Medulla oblongata (tissue), 1 donor: ENCODE measurements at regions not wholly inside any gene's neighbourhood (a gene's known extent, or its start where the extent isn't known, plus 50 kb on each side); places are given as distances from the start of the nearest gene placed in this dataset.
"Not testable (repeated sequence)": the region's sequence is repeated elsewhere in the genome, so short reads cannot be mapped to it uniquely, and the experiment has no call there.

ENCODE experiments used
- DNase-seq: peaks from one replicate; pipeline ENCODE4 v3.0.0-alpha.2; 2015; ENCODE audit errors: extremely low spot score

DNA sequence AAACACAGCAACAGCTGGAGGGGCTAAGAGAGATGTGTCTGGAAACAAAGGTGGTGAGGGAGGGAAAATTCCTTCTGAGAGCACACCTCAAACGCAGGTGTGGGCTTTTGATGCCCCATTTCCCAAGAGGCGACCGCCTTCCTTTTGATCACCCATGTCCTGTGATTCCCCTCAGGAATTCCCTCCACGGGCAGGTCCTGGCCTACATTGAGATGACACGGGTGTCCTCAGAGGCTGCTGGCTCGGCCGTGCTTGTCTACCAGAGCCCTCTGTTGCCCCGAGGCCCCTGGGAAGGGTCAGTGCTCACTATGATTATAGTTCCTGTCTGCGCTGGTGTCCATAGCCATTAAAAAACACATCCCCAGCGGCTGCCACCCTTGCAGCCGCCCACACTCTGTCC lies 242.6 kb downstream of the TFAP2C start:
- no peak for DNase-seq

DNA sequence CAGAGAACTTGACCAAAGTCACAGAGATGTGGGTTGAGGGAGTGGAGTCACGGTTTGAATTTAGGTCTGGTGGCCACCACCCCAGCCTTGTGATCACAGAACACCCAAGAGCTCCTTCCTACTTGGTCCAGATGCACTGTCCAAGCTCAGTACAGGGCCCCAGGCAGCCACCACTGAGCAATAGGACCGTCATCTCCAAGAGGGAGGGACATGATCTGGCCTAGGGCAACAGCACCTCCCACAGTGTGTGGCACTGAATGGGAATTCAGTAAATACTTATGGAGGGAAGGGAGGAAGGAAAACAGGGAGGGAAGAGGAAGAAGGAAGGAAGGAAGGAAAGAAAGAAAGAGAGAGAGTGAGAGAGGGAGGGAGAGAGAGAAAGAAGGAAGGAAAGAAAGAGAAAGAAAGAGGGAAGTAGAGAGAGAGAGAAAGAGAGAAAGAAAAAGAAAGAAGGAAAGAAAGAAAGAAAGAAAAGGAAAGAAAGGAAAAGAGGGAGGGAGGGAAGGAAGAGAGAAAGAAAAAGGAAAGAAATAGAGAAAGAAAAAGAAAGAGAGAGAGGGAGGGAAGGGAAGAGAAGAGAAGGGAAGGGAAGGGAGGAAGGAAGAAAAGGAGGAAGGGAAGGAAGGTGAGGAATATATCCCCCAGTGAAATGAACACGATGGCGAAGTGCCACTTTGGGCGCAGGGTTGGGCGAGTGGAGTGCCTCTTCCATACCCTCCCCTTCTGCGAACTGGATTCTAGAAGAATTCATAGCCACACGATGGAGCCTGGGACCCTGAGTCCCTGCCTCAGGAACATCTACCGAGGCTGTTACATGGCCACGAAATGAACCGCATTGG lies 243.7 kb downstream of the TFAP2C start:
- DNase-seq, result no peak

DNA sequence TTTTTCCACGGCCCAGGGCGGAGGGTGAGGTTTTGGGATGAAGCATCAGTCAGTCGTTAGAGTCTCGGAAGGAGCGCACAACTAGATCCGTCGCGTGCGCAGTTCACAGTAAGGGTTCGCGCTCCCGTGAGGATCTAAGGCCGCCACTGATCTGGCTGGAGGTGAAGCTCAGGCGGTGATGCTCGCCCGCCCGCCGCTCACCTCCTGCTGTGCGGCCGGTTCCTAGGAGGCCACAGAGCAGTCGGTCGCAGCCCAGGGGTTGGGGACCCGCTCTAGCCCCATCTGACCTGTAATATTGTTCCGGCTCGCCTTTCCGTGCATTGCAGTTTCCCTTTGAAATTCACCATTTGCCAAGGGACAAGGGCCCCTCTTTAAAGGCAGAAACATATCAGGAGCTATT lies 244.7 kb downstream of the TFAP2C start:
- no peak for DNase-seq

DNA sequence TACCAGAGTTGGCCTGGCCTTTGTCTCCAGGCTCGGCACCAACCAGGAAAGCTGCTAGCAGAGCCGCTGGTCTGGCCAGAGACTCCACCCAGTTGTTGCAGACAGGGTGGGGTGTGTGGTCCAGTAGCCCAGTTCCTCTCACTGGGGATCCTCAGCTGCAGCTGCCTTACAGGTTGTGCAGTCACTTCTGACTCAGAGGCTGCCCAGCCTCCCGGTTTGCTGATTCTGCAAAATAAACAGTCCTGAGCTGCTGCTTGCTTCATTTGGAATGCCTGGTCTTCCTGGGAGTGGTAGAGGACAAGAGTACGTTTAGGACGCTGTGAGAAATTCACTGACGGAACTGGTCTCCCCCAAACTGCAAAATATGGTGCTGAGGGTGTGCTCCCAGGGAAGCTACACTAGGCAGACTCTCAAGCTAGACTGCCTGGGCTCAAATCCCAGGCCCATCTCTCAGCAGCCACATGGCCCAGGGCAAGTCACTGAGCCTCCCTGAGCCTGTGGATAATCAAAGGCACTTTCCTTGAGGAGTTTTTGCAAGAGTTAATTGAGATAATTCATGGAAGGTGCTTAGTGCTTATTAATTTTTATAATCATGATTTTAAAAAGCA lies 246.1 kb downstream of the TFAP2C start:
- no peak for DNase-seq

DNA sequence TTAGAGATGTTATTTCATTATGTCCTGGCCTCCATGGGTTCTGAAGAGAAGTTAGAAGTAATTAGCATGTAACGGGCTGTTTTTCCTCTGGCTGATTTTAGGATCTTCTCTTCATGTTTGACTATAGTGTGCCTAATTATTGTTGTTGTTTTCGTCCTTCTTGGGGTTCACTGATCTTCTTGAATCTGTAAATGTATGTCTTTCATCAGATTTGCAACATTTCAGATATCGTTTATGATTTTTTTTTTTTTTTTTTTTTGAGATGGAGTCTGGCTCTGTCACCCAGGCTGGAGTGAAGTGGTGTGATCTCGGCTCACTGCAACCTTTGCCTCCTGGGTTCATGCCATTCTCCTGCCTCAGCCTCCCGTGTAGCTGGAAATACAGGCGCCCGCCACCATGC lies 246.7 kb downstream of the TFAP2C start:
- DNase-seq, result no peak

DNA sequence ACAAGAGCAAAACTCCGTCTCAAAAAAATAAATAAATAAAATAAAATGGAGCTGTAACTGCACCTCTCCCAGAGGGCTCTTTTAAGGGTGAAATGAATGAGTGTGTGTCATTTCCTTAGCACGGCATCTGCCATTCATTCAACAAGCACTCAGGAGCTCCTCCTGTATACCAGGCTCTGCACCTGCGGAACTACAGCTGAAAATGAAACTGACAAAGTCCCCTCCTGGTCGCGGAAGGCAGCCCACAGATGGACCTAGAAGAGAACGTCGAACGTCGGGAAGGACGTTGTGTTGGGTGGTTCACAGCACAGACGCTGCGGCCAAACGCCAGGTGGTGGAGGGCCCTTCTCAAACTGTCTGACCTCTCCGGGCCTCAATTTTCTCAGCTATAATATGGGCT lies 256.4 kb downstream of the TFAP2C start:
- DNase-seq, result no peak

DNA sequence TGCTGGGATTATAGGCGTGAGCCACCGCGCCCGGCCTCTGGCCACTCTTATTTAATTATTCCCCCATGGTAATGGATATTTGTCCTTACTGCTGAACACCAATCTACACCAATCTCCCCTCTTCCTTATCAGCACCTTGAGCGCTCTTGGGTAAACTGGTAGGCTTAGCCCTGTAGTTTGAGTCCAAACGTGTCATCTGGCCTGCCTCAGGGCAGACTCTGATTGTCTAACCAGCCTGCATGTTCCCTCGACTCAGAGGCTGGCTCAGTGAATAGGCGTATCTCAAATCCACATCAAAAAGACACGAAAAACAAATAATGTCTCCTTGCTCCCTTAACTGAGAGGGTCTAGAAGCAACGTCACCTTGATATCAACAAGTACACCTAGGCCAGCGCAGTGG lies 260.9 kb downstream of the TFAP2C start:
- DNase-seq, result no peak

DNA sequence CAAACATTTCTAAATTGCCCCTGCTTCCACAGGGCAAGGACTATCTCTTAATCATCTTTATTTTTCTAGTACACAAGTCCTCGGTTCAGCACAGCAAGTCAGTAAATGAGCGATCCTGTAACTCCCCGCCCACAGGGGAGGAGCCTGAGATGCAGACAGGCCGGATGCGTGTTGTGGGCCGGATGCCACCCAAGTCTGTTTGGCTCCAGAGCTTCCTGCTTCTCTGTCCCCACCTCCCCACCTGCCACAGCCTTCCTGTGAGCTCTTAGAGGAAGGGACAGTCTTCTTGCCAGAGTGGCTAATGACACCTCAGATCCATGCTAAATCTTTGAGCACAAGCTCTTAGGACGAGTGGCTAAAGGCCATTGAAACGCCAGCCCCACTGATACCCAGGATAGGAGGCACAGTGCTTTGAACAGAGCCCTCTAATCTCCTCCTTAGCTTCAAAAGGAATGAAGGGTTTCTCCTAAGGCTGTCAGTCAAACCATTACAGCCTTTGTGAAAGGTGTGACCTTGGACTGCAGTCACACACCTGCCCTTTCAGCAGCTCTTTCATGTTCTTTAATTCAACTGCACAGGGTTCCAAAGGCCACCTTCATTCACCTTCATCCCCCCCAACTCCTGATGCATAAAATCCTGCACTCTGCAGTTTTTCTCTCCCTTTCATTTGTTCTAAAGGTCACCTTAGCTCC lies 264.3 kb downstream of the TFAP2C start:
- DNase-seq, result no peak

DNA sequence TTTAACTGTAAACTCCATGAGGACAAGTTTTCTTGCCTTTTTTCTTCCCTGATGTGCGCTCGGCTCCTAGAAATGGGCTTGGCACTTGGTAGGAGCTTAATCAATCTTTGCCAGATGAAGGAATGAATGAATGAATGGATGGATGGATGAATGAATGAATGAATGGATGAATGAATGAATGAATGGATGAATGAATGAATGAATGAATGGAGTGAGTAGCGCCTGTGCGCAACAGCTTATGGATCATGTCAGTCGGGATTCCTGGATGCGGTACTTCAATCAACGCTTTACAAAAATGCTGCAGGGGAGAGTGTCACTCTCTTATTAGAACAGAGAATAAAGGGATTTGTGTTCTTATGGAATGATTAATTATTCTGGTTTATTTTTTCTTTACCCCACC lies 267.3 kb downstream of the TFAP2C start:
- no peak for DNase-seq

DNA sequence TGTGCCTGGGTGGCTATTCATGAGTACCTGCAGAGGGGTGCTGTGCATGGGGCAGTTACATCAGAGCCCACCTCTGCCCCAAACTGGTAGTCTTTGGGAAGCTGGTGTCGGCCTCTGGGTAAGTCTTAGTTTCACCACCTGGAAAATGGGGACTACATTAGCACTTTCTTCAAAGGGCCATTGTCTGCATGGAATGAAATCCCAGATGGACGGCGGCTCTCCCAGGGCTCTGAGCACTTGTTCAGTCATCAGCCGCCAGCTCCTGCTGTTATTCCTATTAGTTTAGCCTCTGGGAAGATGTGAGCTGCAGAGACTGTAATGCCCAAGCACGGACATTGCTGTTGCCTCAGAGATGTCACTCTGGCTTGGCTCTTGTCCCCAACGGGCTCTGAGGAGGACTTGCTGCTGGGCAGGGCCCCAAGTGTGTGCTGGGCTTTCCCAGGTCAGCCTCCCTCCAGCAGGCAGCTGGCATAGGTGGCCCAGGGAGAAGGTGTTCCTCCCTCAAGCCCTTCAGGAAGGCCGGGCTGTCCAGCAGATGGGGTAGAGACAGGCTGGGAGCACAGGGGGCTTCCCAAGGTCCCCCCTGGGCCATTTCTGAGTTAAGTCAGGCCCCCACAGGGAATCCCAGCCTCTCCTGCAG lies 268.3 kb downstream of the TFAP2C start:
- DNase-seq, result no peak

DNA sequence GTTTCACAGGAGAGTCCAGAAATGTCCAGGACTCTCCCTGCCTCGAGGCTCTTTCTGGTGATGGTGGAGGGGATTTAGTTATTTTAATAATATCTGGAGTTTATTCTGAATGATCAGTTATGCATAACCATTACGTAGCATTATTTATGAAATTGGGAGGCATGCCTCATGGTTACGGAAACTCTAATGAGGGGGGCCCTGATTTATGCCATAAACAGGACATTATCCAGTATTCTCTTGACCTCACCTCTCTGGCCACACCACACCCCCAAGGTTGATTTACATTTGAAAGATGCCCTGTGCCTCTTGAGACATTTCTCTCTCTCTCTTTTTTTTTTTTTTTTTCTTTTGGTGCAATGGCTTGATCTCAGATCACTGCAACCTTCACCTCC lies 268.8 kb downstream of the TFAP2C start:
- DNase-seq, result no peak

DNA sequence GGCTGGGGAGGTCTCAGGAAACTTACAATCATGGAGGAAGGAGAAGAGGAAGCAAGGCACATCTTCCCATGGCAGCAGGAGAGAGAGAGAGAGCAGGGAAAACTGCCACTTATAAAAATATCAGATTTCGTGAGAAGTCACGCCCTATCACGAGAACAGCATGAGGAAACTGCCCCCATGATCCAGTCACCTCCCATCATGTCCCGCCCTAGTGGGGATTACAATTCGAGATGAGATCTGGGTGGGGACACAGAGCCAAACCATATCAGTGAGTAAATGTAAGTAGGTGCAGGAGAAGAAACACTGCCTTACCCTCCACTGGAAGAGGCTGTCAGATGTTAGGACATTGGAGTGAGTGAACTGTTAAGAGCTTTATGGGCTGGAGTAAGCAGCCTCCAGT lies 270.4 kb downstream of the TFAP2C start:
- no peak for DNase-seq

DNA sequence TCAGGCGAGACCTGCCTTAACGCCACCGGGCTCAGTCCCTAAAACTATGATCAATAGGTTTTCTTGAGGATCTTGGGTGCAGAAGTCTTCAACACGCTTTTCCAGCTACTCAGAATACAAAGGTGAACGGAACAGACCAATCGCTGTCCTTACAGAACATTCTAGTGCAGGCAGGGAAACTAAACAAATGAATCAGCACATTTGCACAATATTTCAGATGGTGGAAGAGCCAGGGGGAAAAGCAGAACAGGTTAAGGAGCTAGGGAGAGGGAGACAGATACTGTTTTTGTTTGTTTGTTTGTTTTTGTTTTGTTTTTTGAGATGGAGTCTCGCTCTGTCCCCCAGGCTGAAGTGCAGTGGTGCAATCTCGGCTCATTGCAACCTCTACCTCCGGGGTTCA lies 271.1 kb downstream of the TFAP2C start:
- no peak for DNase-seq

DNA sequence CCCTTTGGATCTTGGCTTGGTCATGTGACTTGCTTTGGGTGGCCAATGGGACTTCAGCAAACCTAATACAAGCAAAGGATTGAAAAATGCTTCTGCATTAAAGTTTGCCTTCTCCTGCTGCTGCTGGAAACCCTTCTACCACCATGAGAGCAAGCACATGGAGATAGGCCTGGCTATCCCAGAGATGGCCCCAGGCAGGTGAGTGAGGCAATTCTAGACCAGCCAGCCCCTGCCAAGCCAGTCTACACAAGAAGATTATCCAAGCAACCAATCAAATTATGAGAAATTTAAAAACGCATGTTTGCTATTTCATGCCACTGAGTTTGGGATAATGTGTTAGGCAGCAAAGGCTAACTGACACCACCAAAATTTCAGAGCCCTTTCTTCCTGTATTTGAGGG lies 274.3 kb downstream of the TFAP2C start:
- no peak for DNase-seq

DNA sequence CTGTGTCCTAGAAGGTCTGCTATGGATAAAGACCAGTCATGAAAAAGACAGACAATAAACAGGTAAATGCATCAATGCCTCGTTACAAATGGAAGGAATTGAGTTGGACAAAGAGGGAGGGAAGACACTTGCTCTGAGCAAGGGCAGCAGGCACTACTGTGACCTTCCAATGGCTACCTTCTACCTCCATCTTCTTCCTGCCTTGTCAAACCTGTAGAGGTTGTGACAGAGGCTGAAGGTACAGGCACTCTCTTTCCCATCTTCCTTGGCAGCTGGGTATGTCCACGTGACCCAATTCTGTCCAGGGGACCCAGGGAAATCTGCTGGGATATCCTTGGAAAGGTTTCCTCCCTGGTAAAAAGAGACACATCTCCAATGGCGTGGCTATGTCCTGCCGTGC lies 274.8 kb downstream of the TFAP2C start:
- no peak for DNase-seq

DNA sequence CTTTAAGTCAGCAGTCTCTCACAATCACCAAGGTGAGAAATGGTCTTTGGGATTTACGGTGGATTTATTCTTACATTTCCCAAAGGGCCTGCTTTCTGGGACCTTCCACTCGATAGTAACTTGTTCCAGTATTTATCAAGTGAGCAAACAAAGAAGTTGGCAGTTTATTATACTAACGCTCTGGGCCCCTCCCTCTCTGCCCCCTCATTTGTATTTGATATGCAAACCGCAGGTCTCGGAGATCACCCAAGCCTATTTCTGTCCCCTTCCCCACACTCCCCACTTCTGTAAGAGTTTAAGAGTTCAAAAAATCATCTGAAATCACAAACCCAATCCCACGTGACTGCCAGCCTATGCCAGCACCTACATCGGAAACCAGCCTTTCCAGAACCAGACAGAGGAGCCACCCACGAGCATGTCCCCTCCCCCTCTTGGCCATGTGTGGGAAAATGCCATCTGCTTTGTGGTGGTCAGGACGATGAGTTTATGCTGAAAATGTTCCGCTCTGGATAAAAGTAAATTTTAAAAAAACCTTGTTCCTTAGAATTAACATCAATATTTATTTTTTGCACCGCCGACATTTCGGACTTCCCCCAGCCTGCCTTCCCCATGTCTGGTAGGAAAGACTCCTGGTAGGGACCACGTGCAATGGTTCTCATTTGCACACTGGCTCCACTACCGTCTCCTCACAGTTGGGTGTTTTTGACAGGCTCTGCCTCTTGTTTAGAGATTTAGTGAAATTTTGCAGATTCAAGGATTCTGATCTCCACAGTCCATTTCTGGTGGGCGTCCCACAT lies 281.0 kb downstream of the TFAP2C start:
- no peak for DNase-seq

DNA sequence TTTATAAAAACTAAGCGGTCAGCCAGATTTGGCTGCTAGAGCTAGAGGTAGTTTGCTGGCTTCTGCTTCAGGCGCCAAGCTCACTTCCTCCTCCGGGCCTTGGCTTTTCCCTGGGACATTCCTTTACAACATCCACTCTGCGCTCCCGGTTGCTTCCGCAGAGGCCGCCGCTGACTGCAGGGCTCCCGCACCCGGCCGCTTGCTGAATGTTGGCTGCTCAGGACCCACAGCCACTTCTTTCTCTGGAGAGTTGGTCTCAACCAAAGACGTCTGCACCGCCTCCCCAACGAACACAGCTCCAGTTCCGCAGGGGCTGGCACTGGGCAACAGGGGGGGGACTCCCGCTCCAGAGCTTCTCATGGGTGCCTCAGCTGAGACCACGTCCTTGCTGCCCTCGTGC lies 282.8 kb downstream of the TFAP2C start:
- no peak for DNase-seq

DNA sequence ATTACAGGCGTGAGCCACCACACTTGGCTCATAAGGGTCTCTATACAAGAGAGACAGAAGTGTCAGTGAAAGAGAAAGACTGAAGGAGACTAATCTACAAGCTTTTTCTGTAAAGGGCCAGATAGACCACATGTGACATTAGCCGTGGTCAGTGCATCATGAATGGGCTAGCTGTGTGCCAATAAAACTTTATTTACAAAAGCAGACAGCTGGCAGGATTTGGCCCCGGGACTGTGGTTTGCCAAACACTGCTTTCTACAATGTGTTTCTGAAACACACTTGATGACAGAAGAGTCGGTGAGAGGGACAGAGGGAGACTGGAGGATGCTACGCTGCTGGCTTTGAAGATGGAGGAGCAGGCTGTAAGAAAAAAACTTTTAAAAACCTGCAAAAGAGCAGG lies 285.4 kb downstream of the TFAP2C start:
- DNase-seq, result no peak

DNA sequence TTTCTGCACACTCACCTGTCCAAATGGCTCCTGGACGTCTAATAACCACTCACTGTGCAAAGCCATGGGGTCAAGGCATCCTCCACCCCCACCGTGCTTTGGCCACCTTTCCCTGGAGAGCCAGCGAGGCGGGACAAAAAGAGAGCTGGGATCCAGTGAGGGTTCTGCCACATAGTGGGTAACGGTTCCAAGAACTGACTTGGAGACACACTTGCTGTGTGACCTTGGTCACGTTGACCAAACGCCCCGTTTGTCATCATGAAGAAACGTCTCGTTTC lies 287.2 kb downstream of the TFAP2C start:
- DNase-seq, result no peak

DNA sequence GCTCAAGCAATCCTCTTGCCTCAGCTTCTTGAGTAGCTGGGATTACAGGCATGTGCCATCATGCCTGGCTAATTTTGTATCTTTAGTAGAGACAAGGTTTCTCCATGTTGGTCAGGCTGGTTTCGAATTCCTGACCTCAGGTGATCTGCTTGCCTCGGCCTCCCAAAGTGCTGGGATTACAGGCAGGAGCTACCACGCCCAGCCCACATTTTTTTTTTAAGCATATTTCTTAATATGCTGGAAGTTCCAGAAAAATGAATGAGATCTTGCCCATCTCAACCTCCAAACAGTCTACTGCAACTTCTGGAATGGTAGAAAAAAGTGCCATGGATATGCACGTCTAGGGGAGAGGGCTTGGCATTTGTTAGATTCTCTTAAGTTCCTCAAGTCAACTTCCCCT lies 290.9 kb downstream of the TFAP2C start:
- not testable (repeated sequence) for DNase-seq

DNA sequence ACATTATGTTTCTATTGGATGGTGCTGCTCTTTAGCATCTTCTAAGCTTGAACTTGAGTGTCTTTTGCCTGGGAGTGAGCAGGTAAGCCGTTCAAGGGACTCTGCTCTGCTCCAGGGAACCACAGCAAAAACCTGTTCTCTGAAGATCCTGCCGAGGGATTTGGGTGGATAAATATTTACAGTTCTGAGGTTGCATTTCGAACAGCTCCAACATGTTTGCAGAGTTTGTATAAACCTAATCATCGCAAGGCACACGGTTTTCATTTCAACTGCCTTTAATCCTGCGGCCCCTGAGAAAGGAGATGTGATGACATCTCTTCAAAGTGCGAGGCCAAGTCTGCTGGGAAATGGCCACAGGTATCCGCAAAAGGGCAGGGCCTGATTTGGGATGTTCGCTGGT lies 293.4 kb downstream of the TFAP2C start:
- DNase-seq, result no peak
